ENCODE measurements at regions not wholly inside any gene's neighbourhood (a gene's known extent, or its start where the extent isn't known, plus 50 kb on each side); places are given as distances from the start of the nearest gene placed in this dataset.

DNA sequence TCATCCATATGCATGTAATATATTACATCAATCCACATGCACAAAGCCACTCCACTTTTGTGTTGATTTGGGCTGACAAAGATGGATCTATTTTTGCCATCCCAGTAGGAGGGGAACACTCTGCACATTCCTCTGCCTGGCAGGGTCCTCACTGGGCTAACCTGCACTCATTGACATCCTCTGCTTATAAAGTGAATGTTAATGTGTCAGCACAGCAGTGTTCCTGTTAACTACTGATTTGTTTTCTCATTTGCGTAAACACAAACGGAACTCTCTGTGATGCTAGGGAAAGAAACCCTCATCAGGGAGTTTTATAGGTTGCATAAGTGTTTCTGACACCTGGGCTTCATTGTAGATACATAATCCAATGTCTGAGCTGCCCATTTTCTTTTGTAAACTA is 826.0 kb downstream of the RAB28 start:
- TF ChIP-seq, protein P1, sequence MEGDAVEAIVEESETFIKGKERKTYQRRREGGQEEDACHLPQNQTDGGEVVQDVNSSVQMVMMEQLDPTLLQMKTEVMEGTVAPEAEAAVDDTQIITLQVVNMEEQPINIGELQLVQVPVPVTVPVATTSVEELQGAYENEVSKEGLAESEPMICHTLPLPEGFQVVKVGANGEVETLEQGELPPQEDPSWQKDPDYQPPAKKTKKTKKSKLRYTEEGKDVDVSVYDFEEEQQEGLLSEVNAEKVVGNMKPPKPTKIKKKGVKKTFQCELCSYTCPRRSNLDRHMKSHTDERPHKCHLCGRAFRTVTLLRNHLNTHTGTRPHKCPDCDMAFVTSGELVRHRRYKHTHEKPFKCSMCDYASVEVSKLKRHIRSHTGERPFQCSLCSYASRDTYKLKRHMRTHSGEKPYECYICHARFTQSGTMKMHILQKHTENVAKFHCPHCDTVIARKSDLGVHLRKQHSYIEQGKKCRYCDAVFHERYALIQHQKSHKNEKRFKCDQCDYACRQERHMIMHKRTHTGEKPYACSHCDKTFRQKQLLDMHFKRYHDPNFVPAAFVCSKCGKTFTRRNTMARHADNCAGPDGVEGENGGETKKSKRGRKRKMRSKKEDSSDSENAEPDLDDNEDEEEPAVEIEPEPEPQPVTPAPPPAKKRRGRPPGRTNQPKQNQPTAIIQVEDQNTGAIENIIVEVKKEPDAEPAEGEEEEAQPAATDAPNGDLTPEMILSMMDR (IDR thresholded peaks at IDR 0.05): no peak
- TF ChIP-seq POLR2A (IDR thresholded peaks at IDR 0.05): no peak
